ENCODE measurements at regions not wholly inside any gene's neighbourhood (a gene's known extent, or its start where the extent isn't known, plus 50 kb on each side); places are given as distances from the start of the nearest gene placed in this dataset.

DNA sequence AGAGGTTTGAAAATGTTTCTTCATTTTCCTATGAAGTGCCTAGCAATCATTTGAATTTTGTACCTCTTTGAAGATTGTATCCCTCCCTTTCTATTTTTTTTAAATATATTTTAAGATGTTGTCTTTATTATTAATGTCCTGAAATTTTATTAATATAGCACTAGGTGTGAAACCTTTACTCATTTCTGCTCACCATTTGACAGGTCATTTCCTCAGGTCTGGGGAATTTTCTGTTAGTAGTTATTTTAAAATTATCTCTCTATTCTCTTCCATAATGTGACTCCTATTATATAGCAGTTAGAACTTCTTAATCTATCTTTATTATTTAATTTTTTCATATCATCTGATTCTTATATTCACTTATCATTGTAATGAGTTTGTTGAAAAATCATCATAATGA lies 1038.6 kb upstream of the SLC39A10 start:
- TF ChIP-seq, protein P1, sequence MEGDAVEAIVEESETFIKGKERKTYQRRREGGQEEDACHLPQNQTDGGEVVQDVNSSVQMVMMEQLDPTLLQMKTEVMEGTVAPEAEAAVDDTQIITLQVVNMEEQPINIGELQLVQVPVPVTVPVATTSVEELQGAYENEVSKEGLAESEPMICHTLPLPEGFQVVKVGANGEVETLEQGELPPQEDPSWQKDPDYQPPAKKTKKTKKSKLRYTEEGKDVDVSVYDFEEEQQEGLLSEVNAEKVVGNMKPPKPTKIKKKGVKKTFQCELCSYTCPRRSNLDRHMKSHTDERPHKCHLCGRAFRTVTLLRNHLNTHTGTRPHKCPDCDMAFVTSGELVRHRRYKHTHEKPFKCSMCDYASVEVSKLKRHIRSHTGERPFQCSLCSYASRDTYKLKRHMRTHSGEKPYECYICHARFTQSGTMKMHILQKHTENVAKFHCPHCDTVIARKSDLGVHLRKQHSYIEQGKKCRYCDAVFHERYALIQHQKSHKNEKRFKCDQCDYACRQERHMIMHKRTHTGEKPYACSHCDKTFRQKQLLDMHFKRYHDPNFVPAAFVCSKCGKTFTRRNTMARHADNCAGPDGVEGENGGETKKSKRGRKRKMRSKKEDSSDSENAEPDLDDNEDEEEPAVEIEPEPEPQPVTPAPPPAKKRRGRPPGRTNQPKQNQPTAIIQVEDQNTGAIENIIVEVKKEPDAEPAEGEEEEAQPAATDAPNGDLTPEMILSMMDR (IDR thresholded peaks at IDR 0.05; ENCODE audit: borderline replicate concordance, insufficient read depth, low read depth, low read length), result no peak
- no peak overlapping the region for H3K4me3 ChIP-seq (ENCODE audit: low read depth, low read length)

DNA sequence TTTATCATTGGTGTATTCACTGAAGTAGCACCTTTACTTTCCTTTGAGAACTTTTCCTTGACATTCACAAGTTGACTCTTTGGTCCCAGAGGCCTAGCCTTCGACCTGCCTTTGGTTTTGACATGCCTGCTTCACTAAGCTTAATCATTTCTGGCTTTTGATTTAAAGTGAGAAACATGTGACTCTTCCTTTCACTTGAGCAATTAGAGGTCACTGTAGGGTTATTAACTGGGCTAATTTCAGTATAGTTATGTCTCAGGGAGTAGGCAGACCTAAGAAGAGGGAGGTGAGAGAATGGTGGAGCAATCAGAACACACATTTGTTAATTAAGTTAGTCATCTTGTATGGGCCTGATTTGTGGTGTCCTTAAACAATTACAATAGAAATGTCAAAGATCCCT lies 1040.7 kb upstream of the SLC39A10 start:
- TF ChIP-seq, protein P1 (IDR thresholded peaks at IDR 0.05; ENCODE audit: borderline replicate concordance, insufficient read depth, low read depth, low read length), result no peak
- no peak overlapping the region for H3K4me3 ChIP-seq (ENCODE audit: low read depth, low read length)

DNA sequence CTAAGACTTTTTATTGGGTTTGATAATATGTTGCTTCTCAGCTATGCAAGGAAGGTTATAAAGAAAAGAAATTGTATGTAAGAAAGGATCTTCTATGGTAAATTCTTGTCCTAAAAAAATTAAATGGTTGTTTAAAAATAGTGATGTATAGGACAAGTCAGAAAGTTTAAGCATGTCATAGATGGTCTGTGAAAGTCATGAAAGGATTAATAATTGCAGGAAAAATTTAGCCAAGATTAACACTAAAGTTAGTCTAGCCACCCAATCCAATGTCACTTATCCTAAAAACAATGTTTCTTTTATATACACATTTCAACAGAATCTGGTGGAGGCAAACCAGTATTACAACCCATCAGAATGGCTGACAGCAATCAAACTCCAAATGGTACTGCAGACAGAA lies 1046.7 kb upstream of the SLC39A10 start:
- H3K4me3 ChIP-seq (ENCODE audit: low read depth, low read length), result no peak overlapping the region
- TF ChIP-seq, protein P1 (IDR thresholded peaks at IDR 0.05; ENCODE audit: borderline replicate concordance, insufficient read depth, low read depth, low read length), result no peak

DNA sequence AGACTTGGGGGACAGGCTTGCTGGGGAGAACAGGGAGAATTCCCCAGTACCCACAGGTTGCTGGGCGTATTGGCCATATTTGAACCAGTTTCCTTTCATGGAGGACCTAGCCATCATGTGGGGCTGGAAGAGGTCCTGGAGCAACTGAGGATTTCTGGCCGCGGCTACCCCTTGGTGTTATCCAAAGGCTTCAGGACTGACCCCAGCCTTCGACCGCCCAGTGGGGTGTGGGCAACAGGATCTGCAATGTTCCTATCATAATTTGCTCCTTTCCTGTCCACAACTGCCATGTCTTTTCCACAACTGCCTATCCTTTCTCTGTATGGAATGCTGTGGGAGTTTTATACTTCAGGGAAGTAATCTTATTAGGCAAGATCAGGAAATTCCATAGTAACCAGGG lies 1053.6 kb upstream of the SLC39A10 start:
- TF ChIP-seq, protein P1 (IDR thresholded peaks at IDR 0.05; ENCODE audit: borderline replicate concordance, insufficient read depth, low read depth, low read length), result no peak
- H3K4me3 ChIP-seq (ENCODE audit: low read depth, low read length), result no peak overlapping the region

DNA sequence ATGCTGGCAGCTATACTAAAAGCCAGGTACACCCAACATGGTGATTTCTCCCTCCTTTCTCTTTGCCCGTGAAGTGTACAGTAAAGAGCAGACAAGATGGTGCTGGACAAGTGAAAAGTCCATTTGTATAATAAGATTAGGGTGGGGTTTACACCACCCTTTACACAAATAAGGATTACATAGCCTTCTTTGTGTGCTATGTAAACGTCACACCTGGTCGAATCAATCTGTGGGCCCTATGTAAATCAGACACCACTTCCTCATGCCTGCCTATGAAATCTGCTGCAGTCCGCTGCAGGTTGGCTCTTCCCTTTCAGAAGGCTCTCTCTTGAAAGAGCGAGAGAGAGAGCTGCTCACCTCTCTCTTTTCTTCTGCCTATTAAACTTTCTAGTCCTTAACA lies 1054.3 kb upstream of the SLC39A10 start:
- no peak overlapping the region for H3K4me3 ChIP-seq (ENCODE audit: low read depth, low read length)
- TF ChIP-seq, protein P1 (IDR thresholded peaks at IDR 0.05; ENCODE audit: borderline replicate concordance, insufficient read depth, low read depth, low read length), result no peak

DNA sequence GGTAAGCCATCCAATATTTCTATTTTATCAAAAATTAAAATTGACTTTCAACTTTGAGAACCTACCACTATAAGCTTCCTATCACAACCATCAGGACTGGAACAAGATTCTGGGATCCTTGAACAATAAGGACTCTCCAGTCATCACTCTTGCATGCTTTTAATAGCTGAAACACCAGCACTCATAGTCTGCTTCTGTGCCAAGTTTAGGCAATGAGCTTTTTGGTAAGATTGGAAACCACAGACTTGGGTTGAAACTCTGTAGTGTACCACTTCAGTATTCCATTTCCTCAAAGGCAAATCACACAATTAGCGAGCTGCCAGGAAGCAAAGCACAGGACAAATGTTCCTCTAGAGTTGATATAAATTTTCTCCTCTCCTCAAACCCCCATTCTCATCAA lies 1065.8 kb upstream of the SLC39A10 start:
- TF ChIP-seq, protein P1 (IDR thresholded peaks at IDR 0.05; ENCODE audit: borderline replicate concordance, insufficient read depth, low read depth, low read length), result no peak
- no peak overlapping the region for H3K4me3 ChIP-seq (ENCODE audit: low read depth, low read length)

DNA sequence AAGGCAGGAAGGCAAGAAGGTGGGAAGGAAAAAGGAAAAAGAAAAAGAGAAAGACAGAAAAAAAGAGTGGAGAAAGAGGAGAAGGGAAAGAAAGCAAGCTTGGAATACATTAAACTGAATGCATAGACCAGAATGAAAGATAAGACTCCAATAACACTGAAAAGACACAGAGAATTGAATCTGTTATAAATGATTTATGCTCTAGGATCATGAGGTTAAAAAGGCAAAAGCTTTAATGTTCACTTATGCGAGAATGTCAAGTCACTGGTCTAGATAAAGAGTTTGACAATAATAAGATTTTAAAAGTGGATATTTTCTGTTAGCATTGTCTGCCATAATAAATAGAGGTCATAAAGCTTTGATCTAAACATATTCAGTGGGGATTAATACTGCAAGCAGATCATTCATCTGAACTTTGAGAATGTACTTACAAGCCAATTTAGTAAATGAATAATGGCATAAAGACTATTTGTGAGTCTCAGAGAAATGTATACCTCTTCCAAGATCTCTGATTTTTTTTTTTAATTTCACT lies 1069.2 kb upstream of the SLC39A10 start:
- no peak overlapping the region for H3K4me3 ChIP-seq (ENCODE audit: low read depth, low read length)
- TF ChIP-seq, protein P1 (IDR thresholded peaks at IDR 0.05; ENCODE audit: borderline replicate concordance, insufficient read depth, low read depth, low read length), result no peak
